ENCODE measurements at regions not wholly inside any gene's neighbourhood (a gene's known extent, or its start where the extent isn't known, plus 50 kb on each side); places are given as distances from the start of the nearest gene placed in this dataset.

DNA sequence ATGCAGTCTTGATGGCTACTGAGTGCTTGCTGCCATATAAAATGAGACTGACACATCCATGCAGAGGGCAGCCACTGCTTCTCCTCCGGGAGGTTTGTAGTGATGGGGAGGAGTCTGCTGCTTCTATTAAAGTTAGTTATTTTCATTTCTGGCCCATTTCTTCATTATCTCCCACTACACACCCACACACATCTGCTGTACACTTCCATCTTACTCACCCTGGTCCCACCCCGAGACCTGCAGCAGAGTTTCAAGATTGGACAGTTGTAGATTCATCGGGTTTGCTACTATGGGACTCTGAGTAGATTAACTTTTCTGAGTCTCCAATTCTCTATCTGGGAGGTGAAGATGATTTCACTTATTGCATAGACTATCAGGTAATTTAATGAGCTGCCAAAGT, 176.2 kb upstream of the SNX19 start:
- Mint-ChIP-seq H3K9me3 (peaks cover 18% of the 10 kb centered on the region), H3K36me3 (no peaks in the 10 kb centered on the region), H3K4me1 (peaks cover 14% of the 10 kb centered on the region), H3K27ac (no peak overlapping the region), H3K4me3 (no peak overlapping the region), H3K27me3 (ENCODE audit: low read depth) (peaks cover 3% of the 10 kb centered on the region)
- ChIA-PET CTCF (interaction anchor here (1.8 kb wide), 1 partner anchor 22 kb away, joined by 4 read pairs; no protein-coding TSS in a partner anchor), POLR2A (no interaction called here)
- no peak for DNase-seq (ENCODE audit: low spot score)
- ATAC-seq: no peak
- TF ChIP-seq RORB (CRISPR knock-in tag; IDR thresholded peaks at IDR 0.05): no peak
- TF ChIP-seq PREB (CRISPR knock-in tag; IDR thresholded peaks at IDR 0.05; ENCODE audit: borderline replicate concordance): no peak
- TF ChIP-seq JUN (CRISPR knock-in tag; IDR thresholded peaks at IDR 0.05): no peak
- TF ChIP-seq, protein P1, sequence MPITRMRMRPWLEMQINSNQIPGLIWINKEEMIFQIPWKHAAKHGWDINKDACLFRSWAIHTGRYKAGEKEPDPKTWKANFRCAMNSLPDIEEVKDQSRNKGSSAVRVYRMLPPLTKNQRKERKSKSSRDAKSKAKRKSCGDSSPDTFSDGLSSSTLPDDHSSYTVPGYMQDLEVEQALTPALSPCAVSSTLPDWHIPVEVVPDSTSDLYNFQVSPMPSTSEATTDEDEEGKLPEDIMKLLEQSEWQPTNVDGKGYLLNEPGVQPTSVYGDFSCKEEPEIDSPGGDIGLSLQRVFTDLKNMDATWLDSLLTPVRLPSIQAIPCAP (CRISPR knock-in tag; IDR thresholded peaks at IDR 0.05): no peak
- TF ChIP-seq, protein P2, sequence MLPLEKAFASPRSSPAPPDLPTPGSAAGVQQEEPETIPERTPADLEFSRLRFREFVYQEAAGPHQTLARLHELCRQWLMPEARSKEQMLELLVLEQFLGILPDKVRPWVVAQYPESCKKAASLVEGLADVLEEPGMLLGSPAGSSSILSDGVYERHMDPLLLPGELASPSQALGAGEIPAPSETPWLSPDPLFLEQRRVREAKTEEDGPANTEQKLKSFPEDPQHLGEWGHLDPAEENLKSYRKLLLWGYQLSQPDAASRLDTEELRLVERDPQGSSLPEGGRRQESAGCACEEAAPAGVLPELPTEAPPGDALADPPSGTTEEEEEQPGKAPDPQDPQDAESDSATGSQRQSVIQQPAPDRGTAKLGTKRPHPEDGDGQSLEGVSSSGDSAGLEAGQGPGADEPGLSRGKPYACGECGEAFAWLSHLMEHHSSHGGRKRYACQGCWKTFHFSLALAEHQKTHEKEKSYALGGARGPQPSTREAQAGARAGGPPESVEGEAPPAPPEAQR (CRISPR knock-in tag; IDR thresholded peaks at IDR 0.05): no peak
- TF ChIP-seq, protein P3, sequence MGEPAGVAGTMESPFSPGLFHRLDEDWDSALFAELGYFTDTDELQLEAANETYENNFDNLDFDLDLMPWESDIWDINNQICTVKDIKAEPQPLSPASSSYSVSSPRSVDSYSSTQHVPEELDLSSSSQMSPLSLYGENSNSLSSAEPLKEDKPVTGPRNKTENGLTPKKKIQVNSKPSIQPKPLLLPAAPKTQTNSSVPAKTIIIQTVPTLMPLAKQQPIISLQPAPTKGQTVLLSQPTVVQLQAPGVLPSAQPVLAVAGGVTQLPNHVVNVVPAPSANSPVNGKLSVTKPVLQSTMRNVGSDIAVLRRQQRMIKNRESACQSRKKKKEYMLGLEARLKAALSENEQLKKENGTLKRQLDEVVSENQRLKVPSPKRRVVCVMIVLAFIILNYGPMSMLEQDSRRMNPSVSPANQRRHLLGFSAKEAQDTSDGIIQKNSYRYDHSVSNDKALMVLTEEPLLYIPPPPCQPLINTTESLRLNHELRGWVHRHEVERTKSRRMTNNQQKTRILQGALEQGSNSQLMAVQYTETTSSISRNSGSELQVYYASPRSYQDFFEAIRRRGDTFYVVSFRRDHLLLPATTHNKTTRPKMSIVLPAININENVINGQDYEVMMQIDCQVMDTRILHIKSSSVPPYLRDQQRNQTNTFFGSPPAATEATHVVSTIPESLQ (CRISPR knock-in tag; IDR thresholded peaks at IDR 0.05): no peak
- no peak for TF ChIP-seq IRF2 (CRISPR knock-in tag; IDR thresholded peaks at IDR 0.05; ENCODE audit: borderline replicate concordance, low read depth)
- no peak for TF ChIP-seq NFE2L1 (CRISPR knock-in tag; IDR thresholded peaks at IDR 0.05)
- TF ChIP-seq, protein P4, sequence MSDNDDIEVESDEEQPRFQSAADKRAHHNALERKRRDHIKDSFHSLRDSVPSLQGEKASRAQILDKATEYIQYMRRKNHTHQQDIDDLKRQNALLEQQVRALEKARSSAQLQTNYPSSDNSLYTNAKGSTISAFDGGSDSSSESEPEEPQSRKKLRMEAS (CRISPR knock-in tag; IDR thresholded peaks at IDR 0.05): no peak
- no peak for TF ChIP-seq ZNF396 (CRISPR knock-in tag; IDR thresholded peaks at IDR 0.05; ENCODE audit: borderline replicate concordance)
- no peak for TF ChIP-seq MXD4 (CRISPR knock-in tag; IDR thresholded peaks at IDR 0.05; ENCODE audit: borderline replicate concordance)
- no peak for TF ChIP-seq NR1H2 (CRISPR knock-in tag; IDR thresholded peaks at IDR 0.05)
- no peak for TF ChIP-seq ZNF416 (CRISPR knock-in tag; IDR thresholded peaks at IDR 0.05)
- no peak for TF ChIP-seq ZNF138 (CRISPR knock-in tag; conservative IDR thresholded peaks at IDR 0.05)
- no peak for TF ChIP-seq SMAD4 (CRISPR knock-in tag; IDR thresholded peaks at IDR 0.05)
- TF ChIP-seq, protein P5, sequence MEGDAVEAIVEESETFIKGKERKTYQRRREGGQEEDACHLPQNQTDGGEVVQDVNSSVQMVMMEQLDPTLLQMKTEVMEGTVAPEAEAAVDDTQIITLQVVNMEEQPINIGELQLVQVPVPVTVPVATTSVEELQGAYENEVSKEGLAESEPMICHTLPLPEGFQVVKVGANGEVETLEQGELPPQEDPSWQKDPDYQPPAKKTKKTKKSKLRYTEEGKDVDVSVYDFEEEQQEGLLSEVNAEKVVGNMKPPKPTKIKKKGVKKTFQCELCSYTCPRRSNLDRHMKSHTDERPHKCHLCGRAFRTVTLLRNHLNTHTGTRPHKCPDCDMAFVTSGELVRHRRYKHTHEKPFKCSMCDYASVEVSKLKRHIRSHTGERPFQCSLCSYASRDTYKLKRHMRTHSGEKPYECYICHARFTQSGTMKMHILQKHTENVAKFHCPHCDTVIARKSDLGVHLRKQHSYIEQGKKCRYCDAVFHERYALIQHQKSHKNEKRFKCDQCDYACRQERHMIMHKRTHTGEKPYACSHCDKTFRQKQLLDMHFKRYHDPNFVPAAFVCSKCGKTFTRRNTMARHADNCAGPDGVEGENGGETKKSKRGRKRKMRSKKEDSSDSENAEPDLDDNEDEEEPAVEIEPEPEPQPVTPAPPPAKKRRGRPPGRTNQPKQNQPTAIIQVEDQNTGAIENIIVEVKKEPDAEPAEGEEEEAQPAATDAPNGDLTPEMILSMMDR (IDR thresholded peaks at IDR 0.05): no peak

GRCh38 chr11:131094827-131095226, 178.5 kb upstream of the SNX19 start:
- H3K36me3 Mint-ChIP-seq: no peaks in the 10 kb centered on the region
- no peak overlapping the region for H3K27ac Mint-ChIP-seq
- H3K4me3 Mint-ChIP-seq: no peak overlapping the region
- H3K4me1 Mint-ChIP-seq: peaks cover 14% of the 10 kb centered on the region
- CTCF ChIA-PET: interaction anchor here (1.6 kb wide), 1 partner anchor 30 kb away, joined by 10 read pairs; no protein-coding TSS in a partner anchor
- H3K27me3 Mint-ChIP-seq (ENCODE audit: low read depth): no peaks in the 10 kb centered on the region; the same call in 1 of the 2 replicates
- ATAC-seq (no peak), DNase-seq (ENCODE audit: low spot score) (no peak)
- POLR2A ChIA-PET: no interaction called here
- peaks cover 13% of the 10 kb centered on the region for H3K9me3 Mint-ChIP-seq
- no peak for TF ChIP-seq TEAD1 (CRISPR knock-in tag; IDR thresholded peaks at IDR 0.05)
- no peak for TF ChIP-seq ZNF138 (CRISPR knock-in tag; conservative IDR thresholded peaks at IDR 0.05)
- TF ChIP-seq AR (CRISPR knock-in tag; IDR thresholded peaks at IDR 0.05): no peak
- TF ChIP-seq TCF7 (CRISPR knock-in tag; IDR thresholded peaks at IDR 0.05; ENCODE audit: low read depth): no peak
- TF ChIP-seq, protein P4 (CRISPR knock-in tag; IDR thresholded peaks at IDR 0.05): no peak
- TF ChIP-seq SOX15 (CRISPR knock-in tag; IDR thresholded peaks at IDR 0.05): no peak
- no peak for TF ChIP-seq ZNF121 (CRISPR knock-in tag; IDR thresholded peaks at IDR 0.05)
- TF ChIP-seq, protein P6, sequence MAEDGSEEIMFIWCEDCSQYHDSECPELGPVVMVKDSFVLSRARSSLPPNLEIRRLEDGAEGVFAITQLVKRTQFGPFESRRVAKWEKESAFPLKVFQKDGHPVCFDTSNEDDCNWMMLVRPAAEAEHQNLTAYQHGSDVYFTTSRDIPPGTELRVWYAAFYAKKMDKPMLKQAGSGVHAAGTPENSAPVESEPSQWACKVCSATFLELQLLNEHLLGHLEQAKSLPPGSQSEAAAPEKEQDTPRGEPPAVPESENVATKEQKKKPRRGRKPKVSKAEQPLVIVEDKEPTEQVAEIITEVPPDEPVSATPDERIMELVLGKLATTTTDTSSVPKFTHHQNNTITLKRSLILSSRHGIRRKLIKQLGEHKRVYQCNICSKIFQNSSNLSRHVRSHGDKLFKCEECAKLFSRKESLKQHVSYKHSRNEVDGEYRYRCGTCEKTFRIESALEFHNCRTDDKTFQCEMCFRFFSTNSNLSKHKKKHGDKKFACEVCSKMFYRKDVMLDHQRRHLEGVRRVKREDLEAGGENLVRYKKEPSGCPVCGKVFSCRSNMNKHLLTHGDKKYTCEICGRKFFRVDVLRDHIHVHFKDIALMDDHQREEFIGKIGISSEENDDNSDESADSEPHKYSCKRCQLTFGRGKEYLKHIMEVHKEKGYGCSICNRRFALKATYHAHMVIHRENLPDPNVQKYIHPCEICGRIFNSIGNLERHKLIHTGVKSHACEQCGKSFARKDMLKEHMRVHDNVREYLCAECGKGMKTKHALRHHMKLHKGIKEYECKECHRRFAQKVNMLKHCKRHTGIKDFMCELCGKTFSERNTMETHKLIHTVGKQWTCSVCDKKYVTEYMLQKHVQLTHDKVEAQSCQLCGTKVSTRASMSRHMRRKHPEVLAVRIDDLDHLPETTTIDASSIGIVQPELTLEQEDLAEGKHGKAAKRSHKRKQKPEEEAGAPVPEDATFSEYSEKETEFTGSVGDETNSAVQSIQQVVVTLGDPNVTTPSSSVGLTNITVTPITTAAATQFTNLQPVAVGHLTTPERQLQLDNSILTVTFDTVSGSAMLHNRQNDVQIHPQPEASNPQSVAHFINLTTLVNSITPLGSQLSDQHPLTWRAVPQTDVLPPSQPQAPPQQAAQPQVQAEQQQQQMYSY (CRISPR knock-in tag; IDR thresholded peaks at IDR 0.05): no peak
